K562 (cell line): ENCODE measurements at regions not wholly inside any gene's neighbourhood (a gene's known extent, or its start where the extent isn't known, plus 50 kb on each side); places are given as distances from the start of the nearest gene placed in this dataset.

Source experiments
- ATAC-seq: fragments of 200-7000 bp; cut with Tn5 transposase; 3 replicates; pipeline ENCODE4 v1.9.1; 2020; ENCODE audit warnings: moderate library complexity
- BruUV-seq: library from RNA; stranded (reverse); fragments of 400-500 nt; replicated peaks from 2 replicates; lab custom pipeline; 2021; lab: Mats Ljungman, UMichigan
- CTCF ChIA-PET: fragments of 300-600 bp; formaldehyde crosslinking; extraction: SDS; loops from one replicate; lab custom pipeline; 2021; ENCODE audit warnings: low intra/inter-chr PET ratio; lab: Yijun Ruan, JAX
- POLR2A ChIA-PET: fragments of 300-600, 350-650 bp; sonication (Branson Sonifier 250); formaldehyde crosslinking; extraction: SDS; loops from one replicate; lab custom pipeline; 2021; ENCODE audit warnings: antibody characterized with exemption, inconsistent platforms; lab: Yijun Ruan, JAX
- DNase-seq, 4 experiments: peaks; one replicate each; pipeline versions ENCODE4 v3.0.0 to v3.0.0-alpha.2; 2011 to 2018; ENCODE audit warnings: low spot score in 3 of 4, mixed read lengths in 3 of 4; ENCODE audit errors: extremely low read depth in 1 of 4
- FAIRE-seq: peaks from 2 replicates; lab custom pipeline; 2011; peaks lifted over from hg19 to GRCh38; lab: Jason Lieb, UNC
- H2AFZ ChIP-seq: 2 replicates; pipeline ENCODE4 v1.6.0; 2011; ENCODE audit warnings: low read depth, low read length, control low read depth, inconsistent platforms
- H3K27ac ChIP-seq: fragments of 200-600 bp; 3 replicates; pipeline ENCODE4 v1.8.0; 2011; ENCODE audit warnings: low read depth, mild to moderate bottlenecking, control low read depth, inconsistent platforms, low read length, moderate library complexity, mixed read lengths; ENCODE audit errors: extremely low read depth
- H3K27me3 ChIP-seq, 2 experiments: fragments of 300-600 bp in 1 of 2; 2 replicates in 1 of 2; 3 replicates in 1 of 2; pipeline versions ENCODE4 v1.6.0 to v1.8.0; 2011; ENCODE audit warnings: inconsistent platforms in 2 of 2, low read length in 2 of 2, mild to moderate bottlenecking in 1 of 2, mixed read lengths in 1 of 2, moderate library complexity in 1 of 2; ENCODE audit not compliant: control insufficient read depth in 2 of 2, insufficient read depth in 2 of 2
- H3K36me3 ChIP-seq: fragments of 300-600 bp; 3 replicates; pipeline ENCODE4 v1.8.0; 2011; ENCODE audit warnings: mild to moderate bottlenecking, low read length, inconsistent platforms; ENCODE audit not compliant: control insufficient read depth, insufficient read depth
- H3K4me1 ChIP-seq, 2 experiments: fragments of 200-600 bp in 1 of 2; replicated peaks in 1 of 2; 2 replicates in 1 of 2; 3 replicates in 1 of 2; pipeline versions ENCODE4 v1.5.1 to v1.8.0; 2011; ENCODE audit warnings: inconsistent platforms in 2 of 2, low read length in 2 of 2, mild to moderate bottlenecking in 1 of 2, mixed read lengths in 1 of 2, moderate library complexity in 1 of 2; ENCODE audit not compliant: control insufficient read depth in 2 of 2, insufficient read depth in 2 of 2
- H3K4me2 ChIP-seq: 2 replicates; pipeline ENCODE4 v1.6.1; 2011; ENCODE audit warnings: low read length, control low read depth, inconsistent platforms, mixed read lengths; ENCODE audit not compliant: insufficient read depth
- H3K4me3 ChIP-seq: fragments of 200-600 bp; sonication (generic), shearing (Covaris generic); 2 replicates; pipeline ENCODE4 v1.5.1; 2016; ENCODE audit warnings: control low read depth, inconsistent platforms
- H3K79me2 ChIP-seq: fragments of 200-600 bp; 3 replicates; pipeline ENCODE4 v1.8.0; 2011; ENCODE audit warnings: low read length, inconsistent platforms; ENCODE audit not compliant: control insufficient read depth, insufficient read depth
- H3K9ac ChIP-seq, 2 experiments: 2 replicates each; pipeline versions ENCODE4 v1.6.0 to v1.6.1; 2011; ENCODE audit warnings: low read depth in 2 of 2, low read length in 2 of 2, control low read depth in 1 of 2, inconsistent platforms in 1 of 2, mild to moderate bottlenecking in 1 of 2, mixed read lengths in 1 of 2; ENCODE audit not compliant: insufficient read depth in 1 of 2
- H3K9me1 ChIP-seq: one replicate; pipeline ENCODE4 v1.6.0; 2011; ENCODE audit warnings: inconsistent platforms, mild to moderate bottlenecking, low read length, moderate library complexity; ENCODE audit not compliant: control insufficient read depth, insufficient read depth
- H3K9me3 ChIP-seq: replicated peaks from 2 replicates; pipeline ENCODE4 v1.5.1; 2011; ENCODE audit warnings: low read depth, low read length, inconsistent platforms; ENCODE audit not compliant: control insufficient read depth, insufficient read depth
- H4K20me1 ChIP-seq: replicated peaks from 2 replicates; pipeline ENCODE4 v1.6.1; 2011; ENCODE audit warnings: low read length, inconsistent platforms, mixed read lengths; ENCODE audit not compliant: control insufficient read depth, insufficient read depth
- ARID2 ChIP-seq: fragments of 450-650 bp; IDR thresholded peaks from 2 replicates; pipeline ENCODE4 v1.6.1; 2017; ENCODE audit warnings: antibody characterized with exemption, mild to moderate bottlenecking
- ESRRB ChIP-seq: fragments of 250-450 bp; sonication (Bioruptor Pico); IDR thresholded peaks from 2 replicates; pipeline ENCODE4 v1.5.0; 2020; ENCODE audit warnings: mild to moderate bottlenecking, moderate library complexity, borderline replicate concordance
- HDAC6 ChIP-seq: IDR thresholded peaks from 2 replicates; pipeline ENCODE4 v1.6.1; 2012; ENCODE audit warnings: low read depth, mild to moderate bottlenecking, control low read depth, inconsistent platforms, low read length, moderate library complexity
- NR4A1 ChIP-seq, 2 experiments: fragments of 250-450 bp in 1 of 2; fragments of 450-650 bp in 1 of 2; sonication (Bioruptor Pico) in 1 of 2; IDR thresholded peaks; 2 replicates each; pipeline versions ENCODE4 v1.4.0 to v1.6.1; 2016 to 2020; ENCODE audit warnings: mild to moderate bottlenecking in 2 of 2, missing compliant biosample characterization in 1 of 2, missing genetic modification characterization in 1 of 2, moderate library complexity in 1 of 2
- RBM25 ChIP-seq: fragments of 200-400 bp; formaldehyde crosslinking; IDR thresholded peaks from 2 replicates; pipeline ENCODE4 v1.6.1; 2018; ENCODE audit warnings: low read length, low read depth, moderate library complexity; ENCODE audit not compliant: severe bottlenecking
- TCF15 ChIP-seq: fragments of 250-450 bp; sonication (Bioruptor Pico); IDR thresholded peaks from 2 replicates; pipeline ENCODE4 v1.8.0; 2022; ENCODE audit warnings: moderate library complexity, mild to moderate bottlenecking, inconsistent platforms
- ZNF668 ChIP-seq: fragments of 250-450 bp; sonication (Bioruptor Pico); IDR thresholded peaks from 2 replicates; pipeline ENCODE4 v1.8.0; 2022; ENCODE audit warnings: mild to moderate bottlenecking, inconsistent platforms
- ZSCAN32 ChIP-seq: fragments of 450-650 bp; formaldehyde crosslinking; IDR thresholded peaks from 2 replicates; pipeline ENCODE4 v1.4.0; 2020; ENCODE audit warnings: mild to moderate bottlenecking, moderate library complexity
- WGBS: fragments of 100-300 bp; shearing (Covaris generic); methylation state at CpG from one replicate; pipeline ENCODE4 v1.1.6; 2016; ENCODE audit warnings: low coverage, mixed read lengths; ENCODE audit not compliant: insufficient coverage; ENCODE audit errors: missing lambda C conversion rate; 5-methylcytosine and 5-hydroxymethylcytosine counted together
- in situ Hi-C: fragments of 300-500 bp; cut with MboI; formaldehyde crosslinking; loops from 4 replicates; pipeline ENCODE4 v1.15.0; 2018; ENCODE audit warnings: inconsistent platforms, mixed read lengths
- intact Hi-C: fragments of 100-400 bp; cut with micrococcal nuclease; formaldehyde crosslinking; loops from 2 replicates; pipeline ENCODE4 v1.14.2; 2022

GRCh38 chr6:1082285-1082935 is 229.5 kb upstream of the FOXQ1 start (continued):
- TF ChIP-seq ARID2 = no peak
- TF ChIP-seq ZNF668 = no peak
- TF ChIP-seq, all 486 proteins: peak for 0

- ChIA-PET CTCF (no interaction called here), POLR2A (interaction anchor here (0.7 kb wide), 1 partner anchor 12 kb away, joined by 3 read pairs; no protein-coding TSS in a partner anchor)
- H3K9me1 ChIP-seq = no peaks in the 10 kb centered on the region
- no peak overlapping the region for H3K4me2 ChIP-seq
- no peak overlapping the region for H3K27ac ChIP-seq
- no peaks in the 10 kb centered on the region for H3K79me2 ChIP-seq
- DNase-seq = no peak
- no peak overlapping the region for H3K9ac ChIP-seq
- H4K20me1 ChIP-seq = peaks cover 3% of the 10 kb centered on the region; the same call in 1 of the 2 replicates
- no peak for ATAC-seq
- under 1% methylated on average over 7 of the region's 7 CpGs for WGBS
- no peaks in the 10 kb centered on the region for H3K9me3 ChIP-seq
- H2AFZ ChIP-seq = no peak overlapping the region
- H3K36me3 ChIP-seq = no peaks in the 10 kb centered on the region
- TF ChIP-seq ZSCAN32 (CRISPR knock-in tag) = no peak
- no peak for TF ChIP-seq RBM25
- no peak for TF ChIP-seq ESRRB (CRISPR knock-in tag)
- no peak for TF ChIP-seq TCF15 (CRISPR knock-in tag)
- TF ChIP-seq NR4A1 (CRISPR knock-in tag; IDR thresholded peaks at IDR 0.05) = no peak
- no peak for TF ChIP-seq NR4A1 (tag; IDR thresholded peaks at IDR 0.05)
- no peak for TF ChIP-seq HDAC6
- BruUV-seq = no TSS peak
- peaks cover 39 to 56% of the 10 kb centered on the region in 2 experiments for H3K27me3 ChIP-seq
- FAIRE-seq = peak; percentile 15
- H3K4me3 ChIP-seq = no peak overlapping the region
- intact Hi-C loops = no loop called here
- in situ Hi-C loops = no loop called here
- peaks cover 0 to 3% of the 10 kb centered on the region in 2 experiments; a peak in 1 of 5 replicates for H3K4me1 ChIP-seq
These were observed 230.2 kb upstream of the FOXQ1 start for GRCh38 chr6:1081551-1082284.
